Body of pancreas (tissue), 4 donors: ENCODE measurements at regions not wholly inside any gene's neighbourhood (a gene's known extent, or its start where the extent isn't known, plus 50 kb on each side); places are given as distances from the start of the nearest gene placed in this dataset.

Source experiments
- CTCF ChIP-seq, 7 experiments: fragments of 450-650 bp in 4 of 7; fragments of 200-600 bp in 3 of 7; sonication (generic) in 3 of 7; IDR thresholded peaks; one replicate each; pipeline ENCODE4 v1.5.1; 2016 to 2019; ENCODE audit warnings: antibody characterized with exemption in 7 of 7
- POLR2A ChIP-seq, 3 donors: fragments of 450-650 bp; IDR thresholded peaks; one replicate each; pipeline ENCODE4 v1.6.1; 2016; ENCODE audit warnings: antibody characterized with exemption in 3 of 3, mild to moderate bottlenecking in 2 of 3

- TF ChIP-seq CTCF (IDR thresholded peaks at IDR 0.05) (no peak), POLR2A (IDR thresholded peaks at IDR 0.05) (no peak)
Measured at GRCh38 chr11:109511598-109511997, 89.6 kb downstream of the C11orf87 start.
